H1 (cell line): ENCODE measurements at regions not wholly inside any gene's neighbourhood (a gene's known extent, or its start where the extent isn't known, plus 50 kb on each side); places are given as distances from the start of the nearest gene placed in this dataset.

Source experiments
- CTCF ChIA-PET: fragments of 300-600 bp; sonication (Branson Sonifier 250); formaldehyde crosslinking; loops from one replicate; lab custom pipeline; 2021; ENCODE audit not compliant: partially characterized antibody; lab: Charles Lee
- POLR2A ChIA-PET: fragments of 300-600 bp; sonication (Branson Sonifier 250); formaldehyde crosslinking; loops from one replicate; lab custom pipeline; 2021; ENCODE audit warnings: inconsistent platforms; ENCODE audit not compliant: partially characterized antibody; lab: Charles Lee
- DNase-seq, 2 experiments: peaks; one replicate each; pipeline versions ENCODE4 v3.0.0 to v3.0.0-alpha.2; 2010 to 2022; ENCODE audit warnings: low spot score in 2 of 2, low read depth in 1 of 2, mixed read lengths in 1 of 2
- FAIRE-seq: peaks from 2 replicates; lab custom pipeline; 2011; peaks lifted over from hg19 to GRCh38; lab: Jason Lieb, UNC
- H2AFZ ChIP-seq: 2 replicates; pipeline ENCODE4 v1.8.1; 2012; ENCODE audit warnings: low read length, inconsistent platforms
- H2AK5ac ChIP-seq: 2 replicates; pipeline ENCODE4 v1.6.1; 2013; ENCODE audit warnings: low read depth, low read length
- H2BK120ac ChIP-seq: replicated peaks from 2 replicates; pipeline ENCODE3; 2013; ENCODE audit warnings: low read depth, low read length, inconsistent platforms
- H2BK12ac ChIP-seq: 2 replicates; pipeline ENCODE4 v1.6.1; 2013; ENCODE audit warnings: low read depth, low read length
- H2BK15ac ChIP-seq: 2 replicates; pipeline ENCODE4 v1.6.1; 2013; ENCODE audit warnings: low read length
- H2BK20ac ChIP-seq: 2 replicates; pipeline ENCODE4 v1.6.1; 2013; ENCODE audit warnings: low read length
- H2BK5ac ChIP-seq: 2 replicates; pipeline ENCODE4 v1.6.1; 2013; ENCODE audit warnings: low read depth, low read length
- H3K14ac ChIP-seq: 2 replicates; pipeline ENCODE4 v1.6.1; 2013; ENCODE audit warnings: inconsistent platforms; ENCODE audit not compliant: insufficient read length
- H3K18ac ChIP-seq: 2 replicates; pipeline ENCODE4 v1.6.1; 2013; ENCODE audit warnings: low read length; ENCODE audit errors: extremely low read depth
- H3K23ac ChIP-seq: 2 replicates; pipeline ENCODE4 v1.6.1; 2013; ENCODE audit warnings: inconsistent platforms; ENCODE audit not compliant: insufficient read length
- H3K23me2 ChIP-seq: 2 replicates; pipeline ENCODE4 v1.6.1; 2013; ENCODE audit warnings: low read depth, low read length
- H3K27ac ChIP-seq: 2 replicates; pipeline ENCODE4 v1.6.1; 2011; ENCODE audit warnings: low read depth, low read length, inconsistent platforms
- H3K27me3 ChIP-seq, 4 experiments: replicated peaks in 1 of 4; 1 replicate in 1 of 4; 2 replicates in 3 of 4; pipeline versions ENCODE4 v1.6.1 to v1.8.1; 2011 to 2013; ENCODE audit warnings: low read length in 3 of 4, mild to moderate bottlenecking in 3 of 4, inconsistent platforms in 2 of 4, mixed read lengths in 2 of 4, moderate library complexity in 1 of 4; ENCODE audit not compliant: control insufficient read depth in 3 of 4, insufficient read depth in 3 of 4; ENCODE audit errors: extremely low read depth in 1 of 4
- H3K36me3 ChIP-seq, 4 experiments: 2 replicates each; pipeline versions ENCODE4 v1.6.1 to v1.8.1; 2011 to 2013; ENCODE audit warnings: mild to moderate bottlenecking in 4 of 4, low read length in 3 of 4, moderate library complexity in 2 of 4, control low read depth in 1 of 4, inconsistent platforms in 1 of 4; ENCODE audit not compliant: insufficient read depth in 4 of 4, control insufficient read depth in 2 of 4
- H3K4ac ChIP-seq: replicated peaks from 2 replicates; pipeline ENCODE3; 2013; ENCODE audit warnings: low read length, low read depth, mixed read lengths, inconsistent platforms; ENCODE audit not compliant: insufficient read length
- H3K4me1 ChIP-seq, 4 experiments: replicated peaks in 1 of 4; 1 replicate in 1 of 4; 2 replicates in 3 of 4; pipeline versions ENCODE4 v1.6.1 to v1.8.1; 2011 to 2013; ENCODE audit warnings: low read length in 3 of 4, inconsistent platforms in 2 of 4, mixed read lengths in 1 of 4; ENCODE audit not compliant: insufficient read depth in 4 of 4, control insufficient read depth in 3 of 4
- H3K4me2 ChIP-seq, 2 experiments: 2 replicates each; pipeline versions ENCODE4 v1.6.1 to v1.8.1; 2011 to 2013; ENCODE audit warnings: low read depth in 2 of 2, low read length in 2 of 2, control low read depth in 1 of 2, inconsistent platforms in 1 of 2, mild to moderate bottlenecking in 1 of 2; ENCODE audit not compliant: insufficient read depth in 1 of 2
- H3K4me3 ChIP-seq, 4 experiments: fragments of 200-600, 300-600 bp in 1 of 4; sonication (generic), shearing (Covaris generic), sonication (Bioruptor Twin) in 1 of 4; 2 replicates each; pipeline versions ENCODE4 v1.5.1 to v1.8.1; 2011 to 2016; ENCODE audit warnings: low read length in 4 of 4, low read depth in 3 of 4, control low read depth in 2 of 4, inconsistent platforms in 2 of 4, mild to moderate bottlenecking in 2 of 4, mixed read lengths in 1 of 4, moderate library complexity in 1 of 4; ENCODE audit not compliant: insufficient read depth in 2 of 4; ENCODE audit errors: extremely low read depth in 1 of 4
- H3K56ac ChIP-seq: replicated peaks from 2 replicates; pipeline ENCODE3; 2013; ENCODE audit warnings: low read depth, mild to moderate bottlenecking, mixed read lengths, low read length, inconsistent platforms; ENCODE audit not compliant: insufficient read length
- H3K79me1 ChIP-seq: 2 replicates; pipeline ENCODE4 v1.6.1; 2013; ENCODE audit warnings: low read depth, low read length, control low read depth
- H3K79me2 ChIP-seq, 2 experiments: 2 replicates each; pipeline versions ENCODE4 v1.6.1 to v1.8.1; 2012 to 2013; ENCODE audit warnings: low read length in 2 of 2, mild to moderate bottlenecking in 2 of 2, inconsistent platforms in 1 of 2; ENCODE audit not compliant: insufficient read depth in 2 of 2, control insufficient read depth in 1 of 2
- H3K9ac ChIP-seq, 4 experiments: replicated peaks in 1 of 4; 1 replicate in 1 of 4; 2 replicates in 3 of 4; pipeline versions ENCODE4 v1.6.1 to v1.8.1; 2011 to 2013; ENCODE audit warnings: low read depth in 3 of 4, low read length in 3 of 4, control low read depth in 2 of 4, mild to moderate bottlenecking in 2 of 4, moderate library complexity in 2 of 4, inconsistent platforms in 1 of 4; ENCODE audit errors: extremely low read depth in 1 of 4
- H3K9me3 ChIP-seq, 2 experiments: 2 replicates each; pipeline versions ENCODE4 v1.6.1 to v1.8.1; 2012 to 2013; ENCODE audit warnings: mild to moderate bottlenecking in 2 of 2, moderate library complexity in 2 of 2, control low read depth in 1 of 2, inconsistent platforms in 1 of 2, low read depth in 1 of 2, low read length in 1 of 2, mixed read lengths in 1 of 2; ENCODE audit not compliant: insufficient read depth in 2 of 2
- H4K20me1 ChIP-seq, 2 experiments: replicated peaks in 1 of 2; 2 replicates each; pipeline versions ENCODE3 to v1.8.1; 2011 to 2013; ENCODE audit warnings: inconsistent platforms in 2 of 2, low read length in 2 of 2, mild to moderate bottlenecking in 1 of 2; ENCODE audit not compliant: insufficient read depth in 2 of 2, control insufficient read depth in 1 of 2
- H4K5ac ChIP-seq: 2 replicates; pipeline ENCODE4 v1.6.1; 2013; ENCODE audit warnings: low read length, low read depth, mixed read lengths, inconsistent platforms; ENCODE audit not compliant: insufficient read length
- H4K8ac ChIP-seq: 2 replicates; pipeline ENCODE4 v1.8.0; 2013; ENCODE audit warnings: mild to moderate bottlenecking, moderate library complexity, low read length, inconsistent platforms; ENCODE audit not compliant: insufficient read depth; ENCODE audit errors: extremely low read depth
- H4K91ac ChIP-seq: replicated peaks from 2 replicates; pipeline ENCODE3; 2013; ENCODE audit warnings: low read length, mixed read lengths, inconsistent platforms; ENCODE audit not compliant: insufficient read length
- CBX5 ChIP-seq: fragments of 300-800, 300-1000 bp; sonication (generic); IDR thresholded peaks from 2 replicates; pipeline ENCODE4 v1.7.1; 2016; ENCODE audit warnings: antibody characterized with exemption, low read length, low read depth
- CBX8 ChIP-seq: fragments of 300-800, 300-1000 bp; sonication (generic); IDR thresholded peaks from 2 replicates; pipeline ENCODE4 v1.7.1; 2016; ENCODE audit warnings: low read depth, low read length, borderline replicate concordance
- CTBP2 ChIP-seq: IDR thresholded peaks from 2 replicates; pipeline ENCODE4 v1.7.0; 2011; ENCODE audit warnings: borderline replicate concordance, mild to moderate bottlenecking, moderate library complexity, mixed read lengths, low read length; ENCODE audit not compliant: insufficient read depth, insufficient read length
- GTF2F1 ChIP-seq: IDR thresholded peaks from 2 replicates; pipeline ENCODE4 v1.6.1; 2012; ENCODE audit warnings: low read depth, low read length, improper control_type of control experiment, borderline replicate concordance
- HDAC2 ChIP-seq, 2 experiments: fragments of 300-600 bp in 1 of 2; sonication (generic) in 1 of 2; IDR thresholded peaks; 2 replicates each; pipeline ENCODE4 v1.6.1; 2011 to 2012; ENCODE audit warnings: low read depth in 2 of 2, low read length in 2 of 2, mild to moderate bottlenecking in 2 of 2, moderate library complexity in 2 of 2, borderline replicate concordance in 1 of 2, inconsistent platforms in 1 of 2
- JUN ChIP-seq: IDR thresholded peaks from 2 replicates; pipeline ENCODE4 v1.6.1; 2011; ENCODE audit warnings: low read depth, mild to moderate bottlenecking, improper control_type of control experiment, low read length
- KDM1A ChIP-seq: fragments of 200-600, 300-600 bp; sonication (generic); IDR thresholded peaks from 2 replicates; pipeline ENCODE4 v1.7.1; 2016; ENCODE audit warnings: mild to moderate bottlenecking, low read length, borderline replicate concordance
- RXRA ChIP-seq: IDR thresholded peaks from 2 replicates; pipeline ENCODE4 v1.6.1; 2011; ENCODE audit warnings: low read depth, mild to moderate bottlenecking, low read length, moderate library complexity; ENCODE audit not compliant: insufficient read depth
- SIX5 ChIP-seq: IDR thresholded peaks from 2 replicates; pipeline ENCODE4 v1.6.1; 2011; ENCODE audit warnings: mild to moderate bottlenecking, low read depth, low read length
- TEAD4 ChIP-seq: IDR thresholded peaks from 2 replicates; pipeline ENCODE4 v1.6.1; 2012; ENCODE audit warnings: low read depth, low read length, inconsistent platforms, mixed read lengths
- WGBS, 2 experiments: shearing (Covaris generic) in 1 of 2; methylation state at CpG; one replicate each; pipeline versions ENCODE4 v1.1.6 to v1.1.7; 2013 to 2015; ENCODE audit warnings: low lambda C conversion rate in 2 of 2, mixed read lengths in 2 of 2, inconsistent platforms in 1 of 2, low coverage in 1 of 2, missing lambda C conversion rate in 1 of 2; ENCODE audit not compliant: insufficient replicate concordance in 2 of 2, insufficient coverage in 1 of 2, insufficient read length in 1 of 2; ENCODE audit errors: extremely low coverage in 1 of 2, missing lambda C conversion rate in 1 of 2; 5-methylcytosine and 5-hydroxymethylcytosine counted together
- TF ChIP-seq, protein P1 (sequence below): IDR thresholded peaks from 2 replicates; pipeline ENCODE4 v1.6.1; 2011; ENCODE audit warnings: low read depth, mild to moderate bottlenecking, low read length; ENCODE audit not compliant: insufficient read depth

- DNase-seq: no peak
- Histone ChIP-seq H3K4ac (no peak overlapping the region), H4K8ac (no peak overlapping the region), H2BK20ac (no peak overlapping the region), H3K9ac (no peak overlapping the region), H2BK12ac (no peak overlapping the region), H3K27me3 (no peaks in the 10 kb centered on the region), H3K79me1 (no peaks in the 10 kb centered on the region), H2BK120ac (no peak overlapping the region), H3K4me1 (no peaks in the 10 kb centered on the region), H3K18ac (no peak overlapping the region), H3K9me3 (no peaks in the 10 kb centered on the region), H3K79me2 (no peaks in the 10 kb centered on the region), H3K4me3 (no peak overlapping the region), H4K20me1 (no peaks in the 10 kb centered on the region), H4K5ac (no peak overlapping the region), H3K23ac (no peak overlapping the region), H4K91ac (no peak overlapping the region), H3K27ac (no peak overlapping the region), H3K56ac (no peak overlapping the region), H2BK15ac (no peak overlapping the region), H2AFZ (no peak overlapping the region), H3K14ac (no peak overlapping the region), H3K23me2 (no peaks in the 10 kb centered on the region), H2AK5ac (no peak overlapping the region), H3K36me3 (no peaks in the 10 kb centered on the region), H2BK5ac (no peak overlapping the region), H3K4me2 (no peak overlapping the region)
- WGBS, 2 experiments: 96% methylated on average over 3 of the region's 3 CpGs; no CpG with 5 or more reads in 1 of the 2 experiments
- no peak for FAIRE-seq
- POLR2A ChIA-PET: no interaction called here
- CTCF ChIA-PET: interaction anchor here (0.7 kb wide), 1 partner anchor 13 kb away, joined by 3 read pairs; no protein-coding TSS in a partner anchor
- TF ChIP-seq CTBP2 (no peak), RXRA (no peak), GTF2F1 (no peak), HDAC2 (IDR thresholded peaks at IDR 0.05; ENCODE audit: borderline replicate concordance in 1 of 2, low read depth in 2 of 2, low read length in 2 of 2) (no peak), KDM1A (no peak), CBX5 (no peak), SIX5 (no peak), TEAD4 (no peak), CBX8 (no peak), JUN (no peak)
- TF ChIP-seq, protein P1, sequence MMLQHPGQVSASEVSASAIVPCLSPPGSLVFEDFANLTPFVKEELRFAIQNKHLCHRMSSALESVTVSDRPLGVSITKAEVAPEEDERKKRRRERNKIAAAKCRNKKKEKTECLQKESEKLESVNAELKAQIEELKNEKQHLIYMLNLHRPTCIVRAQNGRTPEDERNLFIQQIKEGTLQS: no peak
Observed at GRCh38 chr4:58119298-58119697, 1009.1 kb upstream of the IGFBP7 start.
